ENCODE measurements at regions not wholly inside any gene's neighbourhood (a gene's known extent, or its start where the extent isn't known, plus 50 kb on each side); places are given as distances from the start of the nearest gene placed in this dataset.

GRCh38 chr3:181974198-181974597, 262.5 kb downstream of the SOX2 start:
- ChIA-PET CTCF (no interaction called here), POLR2A (no interaction called here)
- H3K9me3 ChIP-seq: no peaks in the 10 kb centered on the region
- no peak overlapping the region for H3K27ac Mint-ChIP-seq
- H3K27me3 Mint-ChIP-seq: no peaks in the 10 kb centered on the region
- peaks cover 0 to 2% of the 10 kb centered on the region in 2 experiments for H3K27me3 ChIP-seq (replicated peaks in 1 of 2; ENCODE audit: control insufficient read depth in 2 of 2, extremely low read depth in 1 of 2, insufficient read depth in 2 of 2, low read length in 1 of 2)
- no peaks in the 10 kb centered on the region for H3K36me3 Mint-ChIP-seq
- no peaks in the 10 kb centered on the region for H3K4me1 Mint-ChIP-seq
- no peak overlapping the region for H3K27ac ChIP-seq (ENCODE audit: low read length)
- DNase-seq (no peak), ATAC-seq (replicated peaks in 1 of 4) (no peak)
- WGBS (ENCODE audit: insufficient coverage): 92% methylated on average over 2 of the region's 2 CpGs
- no peak overlapping the region for H3K4me3 Mint-ChIP-seq
- H3K4me1 ChIP-seq (ENCODE audit: control insufficient read depth in 1 of 2, extremely low read depth in 1 of 2, insufficient read depth in 2 of 2, low read length in 2 of 2): no peaks in the 10 kb centered on the region
- no peak overlapping the region for H3K4me3 ChIP-seq (ENCODE audit: control insufficient read depth in 1 of 2, extremely low read depth in 1 of 2, low read length in 1 of 2)
- H3K9me3 Mint-ChIP-seq: peaks cover 0 to 3% (median 3%) of the 10 kb centered on the region in 3 donors
- no peaks in the 10 kb centered on the region for H3K36me3 ChIP-seq (ENCODE audit: control insufficient read depth in 2 of 2, extremely low read depth in 1 of 2, insufficient read depth in 1 of 2, low read length in 1 of 2)

DNA sequence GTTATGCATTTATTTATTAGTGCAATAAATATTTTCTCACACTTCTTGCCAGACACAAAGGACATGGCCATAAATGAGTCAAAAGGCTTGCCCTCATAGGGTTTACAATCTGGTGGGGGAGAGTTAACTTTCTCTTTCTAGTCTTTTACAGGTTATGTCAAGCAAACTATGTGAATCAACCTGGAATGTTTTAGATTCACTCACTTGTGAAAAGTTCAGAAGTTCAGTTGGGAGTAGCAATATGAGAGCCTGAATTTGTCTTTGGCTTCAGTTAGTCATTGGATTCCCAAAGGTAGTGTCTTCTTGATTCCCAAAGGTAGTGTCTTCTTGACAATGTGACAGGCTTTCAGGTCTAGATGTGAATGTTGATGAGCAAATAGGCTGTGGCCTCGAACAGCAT, 264.8 kb downstream of the SOX2 start:
- ChIA-PET POLR2A (interaction anchor here in 1 of 2 donors (0.6 kb wide), 1 partner anchor 1836 kb away, joined by 3 read pairs; no protein-coding TSS in a partner anchor), CTCF (no interaction called here)
- DNase-seq (no peak), ATAC-seq (replicated peaks in 1 of 4) (no peak)
- Mint-ChIP-seq H3K36me3 (no peaks in the 10 kb centered on the region), H3K27ac (no peak overlapping the region), H3K9me3 (peaks cover 0 to 10% (median 7%) of the 10 kb centered on the region in 3 donors), H3K27me3 (no peaks in the 10 kb centered on the region), H3K4me1 (no peaks in the 10 kb centered on the region), H3K4me3 (no peak overlapping the region)
- Histone ChIP-seq H3K27ac (ENCODE audit: low read length) (no peak overlapping the region), H3K9me3 (no peaks in the 10 kb centered on the region), H3K36me3 (ENCODE audit: control insufficient read depth in 2 of 2, extremely low read depth in 1 of 2, insufficient read depth in 1 of 2, low read length in 1 of 2) (no peaks in the 10 kb centered on the region), H3K4me3 (ENCODE audit: control insufficient read depth in 1 of 2, extremely low read depth in 1 of 2, low read length in 1 of 2) (no peak overlapping the region), H3K4me1 (ENCODE audit: control insufficient read depth in 1 of 2, extremely low read depth in 1 of 2, insufficient read depth in 2 of 2, low read length in 2 of 2) (no peaks in the 10 kb centered on the region), H3K27me3 (replicated peaks in 1 of 2; ENCODE audit: control insufficient read depth in 2 of 2, extremely low read depth in 1 of 2, insufficient read depth in 2 of 2, low read length in 1 of 2) (peaks cover 0 to 2% of the 10 kb centered on the region in 2 experiments)
- no CpG with 5 or more reads among the region's 1 CpG for WGBS (ENCODE audit: insufficient coverage)

- no peaks in the 10 kb centered on the region for H3K36me3 ChIP-seq (ENCODE audit: control insufficient read depth in 2 of 2, extremely low read depth in 1 of 2, insufficient read depth in 1 of 2, low read length in 1 of 2)
- H3K9me3 Mint-ChIP-seq: peaks cover 8 to 21% (median 11%) of the 10 kb centered on the region in 3 donors
- no peaks in the 10 kb centered on the region for H3K27me3 Mint-ChIP-seq
- no peak overlapping the region for H3K27ac Mint-ChIP-seq
- no peaks in the 10 kb centered on the region for H3K4me1 Mint-ChIP-seq
- DNase-seq: no peak
- no peaks in the 10 kb centered on the region for H3K4me1 ChIP-seq (ENCODE audit: control insufficient read depth in 1 of 2, extremely low read depth in 1 of 2, insufficient read depth in 2 of 2, low read length in 2 of 2)
- no peaks in the 10 kb centered on the region for H3K9me3 ChIP-seq
- ChIA-PET CTCF (no interaction called here), POLR2A (no interaction called here)
- no peak overlapping the region for H3K4me3 Mint-ChIP-seq
- H3K27me3 ChIP-seq (replicated peaks in 1 of 2; ENCODE audit: control insufficient read depth in 2 of 2, extremely low read depth in 1 of 2, insufficient read depth in 2 of 2, low read length in 1 of 2): no peaks in the 10 kb centered on the region
- no peak for ATAC-seq (replicated peaks in 1 of 4)
- no CpG with 5 or more reads among the region's 2 CpGs for WGBS (ENCODE audit: insufficient coverage)
- H3K36me3 Mint-ChIP-seq: no peaks in the 10 kb centered on the region
- no peak overlapping the region for H3K4me3 ChIP-seq (ENCODE audit: control insufficient read depth in 1 of 2, extremely low read depth in 1 of 2, low read length in 1 of 2)
- no peak overlapping the region for H3K27ac ChIP-seq (ENCODE audit: low read length)
Observed at GRCh38 chr3:181985386-181985785, 273.7 kb downstream of the SOX2 start.

- no peak for DNase-seq
- no peak for ATAC-seq (replicated peaks in 1 of 4)
- Histone ChIP-seq H3K27ac (ENCODE audit: low read length) (no peak overlapping the region), H3K9me3 (no peaks in the 10 kb centered on the region), H3K36me3 (ENCODE audit: control insufficient read depth in 2 of 2, extremely low read depth in 1 of 2, insufficient read depth in 1 of 2, low read length in 1 of 2) (no peaks in the 10 kb centered on the region), H3K27me3 (replicated peaks in 1 of 2; ENCODE audit: control insufficient read depth in 2 of 2, extremely low read depth in 1 of 2, insufficient read depth in 2 of 2, low read length in 1 of 2) (no peaks in the 10 kb centered on the region), H3K4me1 (ENCODE audit: control insufficient read depth in 1 of 2, extremely low read depth in 1 of 2, insufficient read depth in 2 of 2, low read length in 2 of 2) (no peaks in the 10 kb centered on the region), H3K4me3 (ENCODE audit: control insufficient read depth in 1 of 2, extremely low read depth in 1 of 2, low read length in 1 of 2) (no peak overlapping the region)
- no peaks in the 10 kb centered on the region for H3K36me3 Mint-ChIP-seq
- H3K4me3 Mint-ChIP-seq: no peak overlapping the region
- peaks cover 6 to 17% (median 8%) of the 10 kb centered on the region in 3 donors for H3K9me3 Mint-ChIP-seq
- WGBS (ENCODE audit: insufficient coverage): no CpG with 5 or more reads among the region's 4 CpGs
- POLR2A ChIA-PET: no interaction called here
- H3K27me3 Mint-ChIP-seq: no peaks in the 10 kb centered on the region
- CTCF ChIA-PET: no interaction called here
- no peaks in the 10 kb centered on the region for H3K4me1 Mint-ChIP-seq
- H3K27ac Mint-ChIP-seq: no peak overlapping the region
Observed at GRCh38 chr3:181987736-181988135, 276.0 kb downstream of the SOX2 start.

DNA sequence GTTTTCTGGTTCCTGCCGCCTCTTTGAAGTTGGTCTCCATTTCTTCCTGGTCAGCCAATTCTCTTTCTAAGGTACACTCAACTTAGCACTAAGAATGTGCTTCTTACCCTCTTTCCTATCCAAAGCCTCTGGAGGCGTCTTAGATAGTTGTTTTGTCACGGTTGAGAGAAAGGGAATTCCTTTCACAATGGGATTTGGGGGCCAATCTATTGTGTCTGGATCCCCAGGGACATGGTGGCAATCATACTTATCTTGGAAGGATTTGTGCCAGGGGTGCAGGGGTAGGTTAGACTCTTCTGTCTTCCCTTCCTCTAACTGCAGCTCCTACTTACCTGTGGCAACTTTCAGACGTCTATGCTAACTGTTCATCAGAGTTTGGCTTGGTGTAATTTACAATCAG, 287.1 kb downstream of the SOX2 start:
- Histone ChIP-seq H3K4me3 (ENCODE audit: control insufficient read depth in 1 of 2, extremely low read depth in 1 of 2, low read length in 1 of 2) (no peak overlapping the region), H3K9me3 (no peaks in the 10 kb centered on the region), H3K27me3 (replicated peaks in 1 of 2; ENCODE audit: control insufficient read depth in 2 of 2, extremely low read depth in 1 of 2, insufficient read depth in 2 of 2, low read length in 1 of 2) (no peaks in the 10 kb centered on the region), H3K27ac (ENCODE audit: low read length) (no peak overlapping the region), H3K36me3 (ENCODE audit: control insufficient read depth in 2 of 2, extremely low read depth in 1 of 2, insufficient read depth in 1 of 2, low read length in 1 of 2) (no peaks in the 10 kb centered on the region), H3K4me1 (ENCODE audit: control insufficient read depth in 1 of 2, extremely low read depth in 1 of 2, insufficient read depth in 2 of 2, low read length in 2 of 2) (no peaks in the 10 kb centered on the region)
- H3K27me3 Mint-ChIP-seq: no peaks in the 10 kb centered on the region
- ChIA-PET POLR2A (no interaction called here), CTCF (no interaction called here)
- no peak for ATAC-seq (replicated peaks in 1 of 4)
- no peak overlapping the region for H3K27ac Mint-ChIP-seq
- no peaks in the 10 kb centered on the region for H3K4me1 Mint-ChIP-seq
- H3K36me3 Mint-ChIP-seq: no peaks in the 10 kb centered on the region
- WGBS (ENCODE audit: insufficient coverage): 50% methylated on average over 1 of the region's 4 CpGs
- no peak for DNase-seq
- H3K4me3 Mint-ChIP-seq: no peak overlapping the region
- peaks cover 5 to 9% (median 6%) of the 10 kb centered on the region in 3 donors for H3K9me3 Mint-ChIP-seq

DNA sequence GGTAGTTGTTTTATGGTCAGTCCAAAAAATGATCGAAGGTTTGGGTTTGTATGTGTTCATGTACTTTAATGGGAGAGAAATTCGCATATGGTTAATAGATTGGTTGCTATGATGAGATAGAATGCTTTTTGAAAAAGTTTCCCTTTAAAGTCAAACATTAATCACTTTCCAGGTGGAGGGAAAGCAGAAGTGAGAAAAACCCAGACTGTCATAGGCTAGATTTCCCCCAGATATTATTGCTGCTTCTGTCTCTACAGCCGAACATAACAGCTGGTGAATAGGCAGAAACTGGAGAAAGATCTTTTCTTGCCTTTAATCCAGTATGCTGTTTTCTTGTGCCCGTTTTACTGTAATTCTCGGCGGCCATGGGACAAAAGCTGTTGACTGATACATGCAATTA, 287.6 kb downstream of the SOX2 start:
- no peak overlapping the region for H3K27ac ChIP-seq (ENCODE audit: low read length)
- no peak overlapping the region for H3K4me3 Mint-ChIP-seq
- DNase-seq: no peak
- H3K27me3 Mint-ChIP-seq: no peaks in the 10 kb centered on the region
- H3K9me3 Mint-ChIP-seq: peaks cover 5 to 9% (median 6%) of the 10 kb centered on the region in 3 donors
- no peaks in the 10 kb centered on the region for H3K36me3 ChIP-seq (ENCODE audit: control insufficient read depth in 2 of 2, extremely low read depth in 1 of 2, insufficient read depth in 1 of 2, low read length in 1 of 2)
- no peaks in the 10 kb centered on the region for H3K27me3 ChIP-seq (replicated peaks in 1 of 2; ENCODE audit: control insufficient read depth in 2 of 2, extremely low read depth in 1 of 2, insufficient read depth in 2 of 2, low read length in 1 of 2)
- no peaks in the 10 kb centered on the region for H3K36me3 Mint-ChIP-seq
- CTCF ChIA-PET: no interaction called here
- H3K4me1 Mint-ChIP-seq: no peaks in the 10 kb centered on the region
- no peak overlapping the region for H3K4me3 ChIP-seq (ENCODE audit: control insufficient read depth in 1 of 2, extremely low read depth in 1 of 2, low read length in 1 of 2)
- POLR2A ChIA-PET: no interaction called here
- no peak for ATAC-seq (replicated peaks in 1 of 4)
- H3K4me1 ChIP-seq (ENCODE audit: control insufficient read depth in 1 of 2, extremely low read depth in 1 of 2, insufficient read depth in 2 of 2, low read length in 2 of 2): no peaks in the 10 kb centered on the region
- H3K27ac Mint-ChIP-seq: no peak overlapping the region
- WGBS (ENCODE audit: insufficient coverage): no CpG with 5 or more reads among the region's 6 CpGs
- H3K9me3 ChIP-seq: no peaks in the 10 kb centered on the region

DNA sequence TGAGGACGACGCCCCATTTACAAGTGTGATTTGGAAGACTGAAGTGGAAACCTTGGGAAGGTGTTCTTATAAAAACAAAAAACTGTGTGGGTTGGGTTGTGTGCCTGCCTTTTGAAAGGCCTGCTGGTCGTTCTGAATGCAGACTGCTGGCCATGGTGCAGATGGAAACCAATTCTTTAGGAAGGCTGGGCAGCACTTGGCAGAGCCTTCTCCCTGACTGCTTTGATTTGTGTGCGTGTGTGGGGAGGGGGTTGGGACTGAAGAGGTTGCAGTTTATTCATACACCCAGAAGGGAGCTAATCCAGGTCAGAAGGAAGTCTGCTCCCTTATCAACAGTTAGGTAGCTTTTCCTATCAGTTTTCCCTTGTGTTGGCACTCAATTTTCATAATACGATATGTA, 288.7 kb downstream of the SOX2 start:
- H3K27me3 ChIP-seq (replicated peaks in 1 of 2; ENCODE audit: control insufficient read depth in 2 of 2, extremely low read depth in 1 of 2, insufficient read depth in 2 of 2, low read length in 1 of 2): no peaks in the 10 kb centered on the region
- CTCF ChIA-PET: no interaction called here
- DNase-seq (no peak), ATAC-seq (replicated peaks in 1 of 4) (no peak)
- H3K36me3 ChIP-seq (ENCODE audit: control insufficient read depth in 2 of 2, extremely low read depth in 1 of 2, insufficient read depth in 1 of 2, low read length in 1 of 2): no peaks in the 10 kb centered on the region
- H3K4me1 ChIP-seq (ENCODE audit: control insufficient read depth in 1 of 2, extremely low read depth in 1 of 2, insufficient read depth in 2 of 2, low read length in 2 of 2): no peaks in the 10 kb centered on the region
- no peak overlapping the region for H3K27ac ChIP-seq (ENCODE audit: low read length)
- no peak overlapping the region for H3K4me3 Mint-ChIP-seq
- no peaks in the 10 kb centered on the region for H3K9me3 ChIP-seq
- no peaks in the 10 kb centered on the region for H3K36me3 Mint-ChIP-seq
- peaks cover 0 to 6% (median 3%) of the 10 kb centered on the region in 3 donors for H3K9me3 Mint-ChIP-seq
- H3K4me3 ChIP-seq (ENCODE audit: control insufficient read depth in 1 of 2, extremely low read depth in 1 of 2, low read length in 1 of 2): no peak overlapping the region
- no peaks in the 10 kb centered on the region for H3K4me1 Mint-ChIP-seq
- 61% methylated on average over 3 of the region's 5 CpGs for WGBS (ENCODE audit: insufficient coverage)
- POLR2A ChIA-PET: no interaction called here
- H3K27ac Mint-ChIP-seq: no peak overlapping the region
- H3K27me3 Mint-ChIP-seq: no peaks in the 10 kb centered on the region
